Right renal pelvis (tissue), 4 donors: ENCODE measurements at regions not wholly inside any gene's neighbourhood (a gene's known extent, or its start where the extent isn't known, plus 50 kb on each side); places are given as distances from the start of the nearest gene placed in this dataset.

Experiments used
- DNase-seq, 4 donors: peaks; one replicate each; pipeline ENCODE4 v3.0.0-alpha.2; 2013; ENCODE audit warnings: low read depth in 4 of 4, low spot score in 3 of 4, missing footprints in 1 of 4

- no peak for DNase-seq
Measured at GRCh38 chr14:71684323-71684722, 247.9 kb upstream of the RGS6 start.

- DNase-seq = no peak
Measured at GRCh38 chr14:71686677-71687076, 245.6 kb upstream of the RGS6 start.

- DNase-seq = no peak
Measured at GRCh38 chr14:71687166-71687831, 244.9 kb upstream of the RGS6 start.

GRCh38 chr14:71688576-71688975 is 243.7 kb upstream of the RGS6 start:
- no peak for DNase-seq

GRCh38 chr14:71690478-71690877 is 241.8 kb upstream of the RGS6 start:
- DNase-seq = no peak

- DNase-seq = no peak
Measured at GRCh38 chr14:71692496-71692895, 239.7 kb upstream of the RGS6 start.

GRCh38 chr14:71693381-71693780 is 238.8 kb upstream of the RGS6 start:
- DNase-seq = no peak

GRCh38 chr14:71694591-71695530 is 237.4 kb upstream of the RGS6 start:
- DNase-seq = no peak

GRCh38 chr14:71695611-71696350 is 236.4 kb upstream of the RGS6 start:
- no peak for DNase-seq

- DNase-seq = no peak
Measured at GRCh38 chr14:71698027-71698426, 234.2 kb upstream of the RGS6 start.

GRCh38 chr14:71698673-71699072 is 233.6 kb upstream of the RGS6 start:
- peak in 3 of 4 donors; percentile 34 to 58 (median 49) for DNase-seq

- DNase-seq = no peak
Measured at GRCh38 chr14:71701990-71702389, 230.2 kb upstream of the RGS6 start.

GRCh38 chr14:71702786-71703185 is 229.4 kb upstream of the RGS6 start:
- no peak for DNase-seq

GRCh38 chr14:71703477-71703876 is 228.8 kb upstream of the RGS6 start:
- no peak for DNase-seq

- no peak for DNase-seq
Measured at GRCh38 chr14:71704210-71704609, 228.0 kb upstream of the RGS6 start.

GRCh38 chr14:71705460-71705859 is 226.8 kb upstream of the RGS6 start:
- no peak for DNase-seq

- no peak for DNase-seq
Measured at GRCh38 chr14:71709076-71709475, 223.2 kb upstream of the RGS6 start.

GRCh38 chr14:71709987-71710386 is 222.2 kb upstream of the RGS6 start:
- no peak for DNase-seq

GRCh38 chr14:71711125-71711524 is 221.1 kb upstream of the RGS6 start:
- DNase-seq = no peak

GRCh38 chr14:71711619-71712018 is 220.6 kb upstream of the RGS6 start:
- no peak for DNase-seq

GRCh38 chr14:71712478-71712877 is 219.8 kb upstream of the RGS6 start:
- DNase-seq = no peak
